HepG2 (cell line): ENCODE measurements at regions not wholly inside any gene's neighbourhood (a gene's known extent, or its start where the extent isn't known, plus 50 kb on each side); places are given as distances from the start of the nearest gene placed in this dataset.

Source experiments
- ATAC-seq: fragments of 200-7000 bp; cut with Tn5 transposase; 3 replicates; pipeline ENCODE4 v1.9.1; 2020; ENCODE audit warnings: mild to moderate bottlenecking, moderate library complexity
- BruUV-seq: library from RNA; stranded (reverse); fragments of 400-500 nt; replicated peaks from 2 replicates; lab custom pipeline; 2021; lab: Mats Ljungman, UMichigan
- CTCF ChIA-PET: fragments of 300-600 bp; formaldehyde crosslinking; extraction: SDS; loops from one replicate; lab custom pipeline; 2021; ENCODE audit warnings: low total read pairs, inconsistent platforms, low intra/inter-chr PET ratio; lab: Yijun Ruan, JAX
- POLR2A ChIA-PET: fragments of 350-600 bp; sonication (Branson Sonifier 250); formaldehyde crosslinking; loops from one replicate; lab custom pipeline; 2020; ENCODE audit warnings: antibody characterized with exemption, inconsistent platforms; lab: Yijun Ruan, JAX
- DNase-seq: peaks from one replicate; pipeline ENCODE4 v3.0.0-alpha.2; 2015; ENCODE audit warnings: low spot score
- FAIRE-seq: peaks from 3 replicates; lab custom pipeline; 2011; peaks lifted over from hg19 to GRCh38; lab: Jason Lieb, UNC
- H2AFZ ChIP-seq: one replicate; pipeline ENCODE4 v1.6.1; 2011; ENCODE audit warnings: low read length, inconsistent platforms
- H3K27ac ChIP-seq: fragments of 300-600 bp; 3 replicates; pipeline ENCODE4 v1.8.0; 2011; ENCODE audit warnings: mixed run types, mild to moderate bottlenecking, mixed read lengths, low read length, inconsistent platforms; ENCODE audit not compliant: insufficient read depth; ENCODE audit errors: extremely low read length
- H3K27me3 ChIP-seq, 2 experiments: fragments of 200-600 bp in 1 of 2; 2 replicates in 1 of 2; 3 replicates in 1 of 2; pipeline versions ENCODE4 v1.6.0 to v1.8.0; 2011; ENCODE audit warnings: low read length in 2 of 2, mild to moderate bottlenecking in 2 of 2, moderate library complexity in 2 of 2, inconsistent platforms in 1 of 2; ENCODE audit not compliant: insufficient read depth in 2 of 2, control insufficient read depth in 1 of 2
- H3K36me3 ChIP-seq, 2 experiments: fragments of 200-600 bp in 1 of 2; replicated peaks in 1 of 2; 2 replicates in 1 of 2; 3 replicates in 1 of 2; pipeline versions ENCODE4 v1.5.1 to v1.8.0; 2011; ENCODE audit warnings: low read length in 2 of 2, inconsistent platforms in 1 of 2; ENCODE audit not compliant: insufficient read depth in 2 of 2, control insufficient read depth in 1 of 2
- H3K4me1 ChIP-seq: 2 replicates; pipeline ENCODE4 v1.5.1; 2012; ENCODE audit warnings: low read length, inconsistent platforms; ENCODE audit not compliant: insufficient read depth
- H3K4me2 ChIP-seq: 2 replicates; pipeline ENCODE4 v1.6.0; 2011; ENCODE audit warnings: low read depth, low read length, inconsistent platforms
- H3K4me3 ChIP-seq, 3 experiments: fragments of 200-600 bp in 1 of 3; sonication (generic), shearing (Covaris generic) in 1 of 3; replicated peaks in 1 of 3; 2 replicates each; pipeline ENCODE4 v1.5.1; 2011 to 2016; ENCODE audit warnings: low read length in 3 of 3, inconsistent platforms in 2 of 3, low read depth in 2 of 3, mild to moderate bottlenecking in 2 of 3, control low read depth in 1 of 3, mixed read lengths in 1 of 3; ENCODE audit not compliant: insufficient read depth in 1 of 3
- H3K79me2 ChIP-seq: one replicate; pipeline ENCODE4 v1.6.1; 2011; ENCODE audit warnings: low read length, inconsistent platforms; ENCODE audit not compliant: insufficient read depth
- H3K9ac ChIP-seq: 2 replicates; pipeline ENCODE4 v1.6.0; 2011; ENCODE audit warnings: mild to moderate bottlenecking, low read depth, low read length, inconsistent platforms; ENCODE audit not compliant: insufficient read depth
- H3K9me3 ChIP-seq: 2 replicates; pipeline ENCODE4 v1.5.1; 2012; ENCODE audit warnings: mild to moderate bottlenecking, low read length
- H4K20me1 ChIP-seq: 2 replicates; pipeline ENCODE4 v1.6.0; 2011; ENCODE audit warnings: inconsistent platforms, mild to moderate bottlenecking, low read length, moderate library complexity; ENCODE audit not compliant: insufficient read depth
- ELF4 ChIP-seq: sonication (generic); formaldehyde crosslinking; IDR thresholded peaks from 2 replicates; pipeline ENCODE4 v1.5.0; 2020; ENCODE audit warnings: missing genetic modification reagents, mild to moderate bottlenecking, moderate library complexity, borderline replicate concordance
- MAFF ChIP-seq: IDR thresholded peaks from 2 replicates; pipeline ENCODE4 v1.6.1; 2011; ENCODE audit warnings: low read depth, low read length, improper control_type of control experiment
- PHF20 ChIP-seq: sonication (generic); formaldehyde crosslinking; IDR thresholded peaks from 2 replicates; pipeline ENCODE4 v1.5.0; 2020; ENCODE audit warnings: mild to moderate bottlenecking, missing genetic modification reagents
- POLR2A ChIP-seq, 2 experiments: IDR thresholded peaks; 2 replicates each; pipeline ENCODE4 v1.6.1; 2011; ENCODE audit warnings: low read depth in 2 of 2, low read length in 2 of 2, mild to moderate bottlenecking in 1 of 2, moderate library complexity in 1 of 2; ENCODE audit not compliant: insufficient read depth in 1 of 2
- TOPORS ChIP-seq: sonication (generic); formaldehyde crosslinking; IDR thresholded peaks from 2 replicates; pipeline ENCODE4 v1.8.0; 2023; ENCODE audit warnings: mild to moderate bottlenecking, missing genetic modification reagents
- ZBTB1 ChIP-seq: sonication (generic); formaldehyde crosslinking; IDR thresholded peaks from 2 replicates; pipeline ENCODE4 v1.4.0; 2020; ENCODE audit warnings: missing genetic modification reagents, borderline replicate concordance
- WGBS: methylation state at CpG from one replicate; pipeline ENCODE4 v1.1.6; 2017; ENCODE audit warnings: low lambda C conversion rate; 5-methylcytosine and 5-hydroxymethylcytosine counted together
- in situ Hi-C: cut with HindIII; loops from 2 replicates; pipeline ENCODE4 v1.10.0; 2017; ENCODE audit warnings: low pct_unique_long_range_greater_than_20kb; ENCODE audit not compliant: extremely low pct_ligation_motif_present
- intact Hi-C: fragments of 100-400 bp; cut with micrococcal nuclease; formaldehyde crosslinking; loops from one replicate; pipeline ENCODE4 v1.10.0; 2022; ENCODE audit not compliant: unreplicated experiment
- TF ChIP-seq, protein P1 (sequence below): sonication (generic); formaldehyde crosslinking; IDR thresholded peaks from 2 replicates; pipeline ENCODE4 v1.4.0; 2020; ENCODE audit warnings: missing genetic modification reagents
- TF ChIP-seq, protein P2 (sequence below): IDR thresholded peaks from 2 replicates; pipeline ENCODE4 v1.6.1; 2018; ENCODE audit warnings: missing genetic modification reagents
- TF ChIP-seq, protein P3 (sequence below): sonication (generic); formaldehyde crosslinking; IDR thresholded peaks from 2 replicates; pipeline ENCODE4 v1.4.0; 2020; ENCODE audit warnings: missing genetic modification reagents

DNA sequence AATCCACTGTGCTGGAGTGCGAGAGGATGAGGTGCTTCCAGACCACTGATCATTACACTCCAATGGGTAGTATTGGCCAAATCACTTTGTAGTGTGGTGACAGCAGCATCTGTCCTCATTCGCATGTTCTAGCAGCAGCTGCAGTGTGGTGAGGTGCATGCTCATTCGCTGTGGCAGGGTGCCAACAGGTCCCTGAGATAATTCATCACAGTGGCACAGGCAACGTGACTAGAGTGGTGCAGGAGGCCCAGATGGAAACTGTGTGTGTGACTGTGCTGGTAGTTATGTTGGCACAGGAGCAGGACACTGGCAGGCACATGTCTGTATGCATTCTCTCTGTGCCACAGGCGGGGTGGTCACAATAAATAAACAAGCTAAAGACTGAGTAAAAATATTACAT lies 329.5 kb upstream of the SYT4 start:
- BruUV-seq: no TSS peak
- no peaks in the 10 kb centered on the region for H3K79me2 ChIP-seq
- no peak overlapping the region for H3K27ac ChIP-seq
- TF ChIP-seq, protein P1, sequence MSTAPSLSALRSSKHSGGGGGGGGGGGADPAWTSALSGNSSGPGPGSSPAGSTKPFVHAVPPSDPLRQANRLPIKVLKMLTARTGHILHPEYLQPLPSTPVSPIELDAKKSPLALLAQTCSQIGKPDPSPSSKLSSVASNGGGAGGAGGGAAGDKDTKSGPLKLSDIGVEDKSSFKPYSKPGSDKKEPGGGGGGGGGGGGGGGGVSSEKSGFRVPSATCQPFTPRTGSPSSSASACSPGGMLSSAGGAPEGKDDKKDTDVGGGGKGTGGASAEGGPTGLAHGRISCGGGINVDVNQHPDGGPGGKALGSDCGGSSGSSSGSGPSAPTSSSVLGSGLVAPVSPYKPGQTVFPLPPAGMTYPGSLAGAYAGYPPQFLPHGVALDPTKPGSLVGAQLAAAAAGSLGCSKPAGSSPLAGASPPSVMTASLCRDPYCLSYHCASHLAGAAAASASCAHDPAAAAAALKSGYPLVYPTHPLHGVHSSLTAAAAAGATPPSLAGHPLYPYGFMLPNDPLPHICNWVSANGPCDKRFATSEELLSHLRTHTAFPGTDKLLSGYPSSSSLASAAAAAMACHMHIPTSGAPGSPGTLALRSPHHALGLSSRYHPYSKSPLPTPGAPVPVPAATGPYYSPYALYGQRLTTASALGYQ: no peak
- no peak for TF ChIP-seq PHF20 (CRISPR knock-in tag)
- no peak for TF ChIP-seq ZBTB1 (CRISPR knock-in tag)
- TF ChIP-seq, protein P2, sequence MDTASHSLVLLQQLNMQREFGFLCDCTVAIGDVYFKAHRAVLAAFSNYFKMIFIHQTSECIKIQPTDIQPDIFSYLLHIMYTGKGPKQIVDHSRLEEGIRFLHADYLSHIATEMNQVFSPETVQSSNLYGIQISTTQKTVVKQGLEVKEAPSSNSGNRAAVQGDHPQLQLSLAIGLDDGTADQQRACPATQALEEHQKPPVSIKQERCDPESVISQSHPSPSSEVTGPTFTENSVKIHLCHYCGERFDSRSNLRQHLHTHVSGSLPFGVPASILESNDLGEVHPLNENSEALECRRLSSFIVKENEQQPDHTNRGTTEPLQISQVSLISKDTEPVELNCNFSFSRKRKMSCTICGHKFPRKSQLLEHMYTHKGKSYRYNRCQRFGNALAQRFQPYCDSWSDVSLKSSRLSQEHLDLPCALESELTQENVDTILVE (CRISPR knock-in tag): no peak
- no peak for TF ChIP-seq POLR2A (IDR thresholded peaks at IDR 0.05; ENCODE audit: insufficient read depth in 1 of 2, low read depth in 2 of 2, low read length in 2 of 2)
- no peak for TF ChIP-seq TOPORS (CRISPR knock-in tag)
- no peak for TF ChIP-seq MAFF
- TF ChIP-seq, protein P3, sequence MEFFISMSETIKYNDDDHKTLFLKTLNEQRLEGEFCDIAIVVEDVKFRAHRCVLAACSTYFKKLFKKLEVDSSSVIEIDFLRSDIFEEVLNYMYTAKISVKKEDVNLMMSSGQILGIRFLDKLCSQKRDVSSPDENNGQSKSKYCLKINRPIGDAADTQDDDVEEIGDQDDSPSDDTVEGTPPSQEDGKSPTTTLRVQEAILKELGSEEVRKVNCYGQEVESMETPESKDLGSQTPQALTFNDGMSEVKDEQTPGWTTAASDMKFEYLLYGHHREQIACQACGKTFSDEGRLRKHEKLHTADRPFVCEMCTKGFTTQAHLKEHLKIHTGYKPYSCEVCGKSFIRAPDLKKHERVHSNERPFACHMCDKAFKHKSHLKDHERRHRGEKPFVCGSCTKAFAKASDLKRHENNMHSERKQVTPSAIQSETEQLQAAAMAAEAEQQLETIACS (CRISPR knock-in tag): no peak
- no peak for TF ChIP-seq ELF4
- TF ChIP-seq, all 625 proteins: peak for 0
- WGBS: 2% methylated on average over 4 of the region's 5 CpGs
- H3K27me3 ChIP-seq: no peaks in the 10 kb centered on the region
- ChIA-PET POLR2A (no interaction called here), CTCF (no interaction called here)
- no peak overlapping the region for H3K4me2 ChIP-seq
- H3K36me3 ChIP-seq: no peaks in the 10 kb centered on the region
- no peak overlapping the region for H3K4me3 ChIP-seq
- H3K4me1 ChIP-seq: no peaks in the 10 kb centered on the region
- peaks cover 25% of the 10 kb centered on the region for H3K9me3 ChIP-seq
- no peak overlapping the region for H2AFZ ChIP-seq
- DNase-seq (no peak), ATAC-seq (no peak), FAIRE-seq (no peak)
- in situ Hi-C loops (no loop called here), intact Hi-C loops (no loop called here)
- no peaks in the 10 kb centered on the region for H4K20me1 ChIP-seq
- H3K9ac ChIP-seq: no peak overlapping the region
